Gastrocnemius medialis (tissue), 4 donors: ENCODE measurements at regions not wholly inside any gene's neighbourhood (a gene's known extent, or its start where the extent isn't known, plus 50 kb on each side); places are given as distances from the start of the nearest gene placed in this dataset.

ENCODE experiments used
- POLR2A ChIP-seq, 2 donors: fragments of 450-650 bp; IDR thresholded peaks; one replicate each; pipeline ENCODE4 v1.6.1; 2017; ENCODE audit warnings: antibody characterized with exemption in 2 of 2, mild to moderate bottlenecking in 2 of 2, moderate library complexity in 2 of 2
- TF ChIP-seq, protein P1 (sequence below), 5 experiments: fragments of 450-650 bp in 3 of 5; fragments of 200-600 bp in 2 of 5; sonication (generic) in 2 of 5; IDR thresholded peaks in 4 of 5; conservative IDR thresholded peaks in 1 of 5; 1 replicate in 4 of 5; 2 replicates in 1 of 5; pipeline ENCODE4 v1.5.1; 2016 to 2019; ENCODE audit warnings: antibody characterized with exemption in 5 of 5, mild to moderate bottlenecking in 3 of 5, moderate library complexity in 3 of 5

DNA sequence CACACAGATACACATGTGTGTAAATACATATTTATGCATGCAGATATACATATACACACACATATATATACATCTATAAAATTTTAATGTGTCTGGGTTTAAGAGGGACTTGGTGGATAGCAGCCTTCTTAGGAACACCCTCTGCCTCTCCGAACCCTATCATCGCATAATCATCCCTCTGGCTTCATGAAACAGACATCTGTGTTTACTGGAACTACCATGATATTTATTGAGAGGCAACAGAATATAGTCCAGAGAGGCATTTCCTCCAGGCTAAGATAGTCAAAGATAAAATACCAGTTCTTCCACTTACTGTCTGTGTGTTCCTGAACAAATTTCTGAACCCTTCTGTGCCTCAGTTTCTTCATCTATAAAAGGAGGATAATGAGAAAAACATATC is 239.0 kb upstream of the FANCL start:
- TF ChIP-seq, protein P1, sequence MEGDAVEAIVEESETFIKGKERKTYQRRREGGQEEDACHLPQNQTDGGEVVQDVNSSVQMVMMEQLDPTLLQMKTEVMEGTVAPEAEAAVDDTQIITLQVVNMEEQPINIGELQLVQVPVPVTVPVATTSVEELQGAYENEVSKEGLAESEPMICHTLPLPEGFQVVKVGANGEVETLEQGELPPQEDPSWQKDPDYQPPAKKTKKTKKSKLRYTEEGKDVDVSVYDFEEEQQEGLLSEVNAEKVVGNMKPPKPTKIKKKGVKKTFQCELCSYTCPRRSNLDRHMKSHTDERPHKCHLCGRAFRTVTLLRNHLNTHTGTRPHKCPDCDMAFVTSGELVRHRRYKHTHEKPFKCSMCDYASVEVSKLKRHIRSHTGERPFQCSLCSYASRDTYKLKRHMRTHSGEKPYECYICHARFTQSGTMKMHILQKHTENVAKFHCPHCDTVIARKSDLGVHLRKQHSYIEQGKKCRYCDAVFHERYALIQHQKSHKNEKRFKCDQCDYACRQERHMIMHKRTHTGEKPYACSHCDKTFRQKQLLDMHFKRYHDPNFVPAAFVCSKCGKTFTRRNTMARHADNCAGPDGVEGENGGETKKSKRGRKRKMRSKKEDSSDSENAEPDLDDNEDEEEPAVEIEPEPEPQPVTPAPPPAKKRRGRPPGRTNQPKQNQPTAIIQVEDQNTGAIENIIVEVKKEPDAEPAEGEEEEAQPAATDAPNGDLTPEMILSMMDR (IDR thresholded peaks at IDR 0.05 in 4 of 5, conservative IDR thresholded peaks at IDR 0.05 in 1 of 5), result no peak
- no peak for TF ChIP-seq POLR2A (IDR thresholded peaks at IDR 0.05)
